WI38 (cell line): ENCODE measurements at regions not wholly inside any gene's neighbourhood (a gene's known extent, or its start where the extent isn't known, plus 50 kb on each side); places are given as distances from the start of the nearest gene placed in this dataset.

ENCODE experiments used
- H3K4me3 ChIP-seq: 2 replicates; pipeline ENCODE4 v1.5.1; 2011; ENCODE audit warnings: low read depth, mild to moderate bottlenecking, control low read depth, low read length
- TF ChIP-seq, protein P1 (sequence below): IDR thresholded peaks from 2 replicates; pipeline ENCODE4 v1.5.1; 2012; ENCODE audit warnings: low read depth, mild to moderate bottlenecking, control low read depth, low read length

- TF ChIP-seq, protein P1, sequence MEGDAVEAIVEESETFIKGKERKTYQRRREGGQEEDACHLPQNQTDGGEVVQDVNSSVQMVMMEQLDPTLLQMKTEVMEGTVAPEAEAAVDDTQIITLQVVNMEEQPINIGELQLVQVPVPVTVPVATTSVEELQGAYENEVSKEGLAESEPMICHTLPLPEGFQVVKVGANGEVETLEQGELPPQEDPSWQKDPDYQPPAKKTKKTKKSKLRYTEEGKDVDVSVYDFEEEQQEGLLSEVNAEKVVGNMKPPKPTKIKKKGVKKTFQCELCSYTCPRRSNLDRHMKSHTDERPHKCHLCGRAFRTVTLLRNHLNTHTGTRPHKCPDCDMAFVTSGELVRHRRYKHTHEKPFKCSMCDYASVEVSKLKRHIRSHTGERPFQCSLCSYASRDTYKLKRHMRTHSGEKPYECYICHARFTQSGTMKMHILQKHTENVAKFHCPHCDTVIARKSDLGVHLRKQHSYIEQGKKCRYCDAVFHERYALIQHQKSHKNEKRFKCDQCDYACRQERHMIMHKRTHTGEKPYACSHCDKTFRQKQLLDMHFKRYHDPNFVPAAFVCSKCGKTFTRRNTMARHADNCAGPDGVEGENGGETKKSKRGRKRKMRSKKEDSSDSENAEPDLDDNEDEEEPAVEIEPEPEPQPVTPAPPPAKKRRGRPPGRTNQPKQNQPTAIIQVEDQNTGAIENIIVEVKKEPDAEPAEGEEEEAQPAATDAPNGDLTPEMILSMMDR = no peak
- no peak overlapping the region for H3K4me3 ChIP-seq
Measured at GRCh38 chr6:74863968-74864367, 341.9 kb downstream of the COL12A1 start.

- TF ChIP-seq, protein P1 = no peak
Measured at GRCh38 chr6:74860456-74860855, 345.4 kb downstream of the COL12A1 start.

DNA sequence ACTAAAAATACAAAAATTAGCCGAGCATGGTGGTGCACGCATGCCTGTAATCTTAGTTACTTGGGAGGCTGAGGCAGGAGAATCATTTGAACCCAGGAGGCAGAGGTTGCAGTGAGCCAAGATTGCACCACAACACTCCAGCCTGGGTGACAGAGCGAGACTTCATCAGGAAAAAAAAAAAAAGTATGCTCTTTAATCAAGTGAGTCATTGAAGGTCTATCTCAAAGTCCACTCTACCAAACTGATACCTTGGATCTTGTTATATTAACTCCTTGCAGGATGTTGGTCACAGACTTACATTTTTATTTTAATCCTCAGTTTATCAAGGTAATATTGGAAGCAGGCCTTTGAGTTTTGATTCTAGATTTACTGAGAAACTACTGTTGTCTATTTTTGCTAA, 348.7 kb downstream of the COL12A1 start:
- no peak overlapping the region for H3K4me3 ChIP-seq
- TF ChIP-seq, protein P1 = no peak

More at GRCh38 chr6:74860456-74860855, 345.4 kb downstream of the COL12A1 start:
- H3K4me3 ChIP-seq = no peak overlapping the region

DNA sequence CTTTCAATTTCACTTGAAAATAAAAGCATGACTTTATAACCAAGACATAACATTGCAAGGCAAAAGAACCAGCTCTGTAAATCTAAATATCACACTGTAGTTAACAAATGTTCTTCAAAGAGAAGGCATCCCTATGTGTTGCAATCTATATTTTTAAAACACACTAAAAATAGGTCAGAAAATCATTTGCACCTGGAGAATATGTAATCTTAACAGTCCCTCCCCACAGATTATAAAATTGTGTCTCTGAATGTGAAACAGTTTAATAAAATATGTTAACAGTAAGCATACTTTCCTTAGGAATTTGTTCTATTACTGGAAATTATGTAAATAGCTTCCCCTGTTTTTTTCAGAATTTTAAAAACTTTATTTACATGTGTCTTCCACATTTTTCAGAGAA, 351.9 kb downstream of the COL12A1 start:
- no peak overlapping the region for H3K4me3 ChIP-seq
- TF ChIP-seq, protein P1 = no peak

DNA sequence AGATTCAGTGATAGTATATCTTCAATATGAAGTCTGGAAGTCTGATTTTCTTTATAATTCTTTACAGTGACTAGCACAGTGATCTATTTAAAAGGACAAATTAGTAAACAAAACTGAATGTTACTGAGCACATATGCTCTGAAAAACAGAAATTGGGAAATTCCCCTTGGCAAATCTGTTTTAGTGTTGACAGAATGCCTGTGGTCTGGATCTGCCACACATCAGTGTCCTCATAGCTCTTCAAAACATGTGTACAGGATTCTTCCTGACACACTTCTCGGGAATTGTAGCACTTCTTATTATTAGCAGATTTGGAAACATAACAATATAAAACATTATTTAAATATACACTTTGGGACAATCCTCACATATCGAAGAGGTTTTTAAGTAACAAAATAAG, 354.3 kb downstream of the COL12A1 start:
- TF ChIP-seq, protein P1 = no peak
- H3K4me3 ChIP-seq = no peak overlapping the region

DNA sequence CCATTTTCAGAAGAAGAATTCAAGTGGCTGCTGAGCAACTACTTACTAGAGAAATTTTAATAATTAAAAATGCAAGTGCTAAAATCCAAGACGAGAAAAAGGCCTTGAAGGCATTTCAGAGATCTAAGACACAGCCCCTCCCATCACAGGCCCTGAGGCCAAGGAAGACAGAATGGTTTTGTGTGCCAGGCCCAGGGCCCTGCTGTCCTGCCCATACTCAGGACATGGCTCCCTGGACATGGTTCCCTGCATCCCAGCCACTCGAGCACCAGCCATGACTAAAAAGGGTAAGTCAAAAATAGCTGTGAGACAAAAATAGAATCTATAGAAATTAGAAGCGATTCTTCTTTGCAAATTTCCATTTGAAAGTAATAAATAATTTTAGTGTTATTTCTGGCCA, 364.9 kb downstream of the COL12A1 start:
- no peak overlapping the region for H3K4me3 ChIP-seq
- TF ChIP-seq, protein P1 = no peak

GRCh38 chr6:74834967-74835366, 370.9 kb downstream of the COL12A1 start:
- no peak overlapping the region for H3K4me3 ChIP-seq
- TF ChIP-seq, protein P1 = no peak
